GM18508 (cell line): ENCODE measurements at regions not wholly inside any gene's neighbourhood (a gene's known extent, or its start where the extent isn't known, plus 50 kb on each side); places are given as distances from the start of the nearest gene placed in this dataset.
A peak's percentile ranks its signal among the peaks of the same experiment; 100 is the strongest.

Experiments used
- ATAC-seq: cut with Tn5 transposase; IDR thresholded peaks from one replicate; pipeline ENCODE4 v1.9.1; 2021; ENCODE audit warnings: moderate number of reproducible peaks; ENCODE audit not compliant: insufficient read depth, unreplicated experiment

- ATAC-seq = no peak
Measured at GRCh38 chr4:140251571-140251970, 97.6 kb upstream of the MAML3 start.

GRCh38 chr4:140250989-140251552 is 97.1 kb upstream of the MAML3 start:
- no peak for ATAC-seq

- ATAC-seq = no peak
Measured at GRCh38 chr4:140249351-140249750, 95.4 kb upstream of the MAML3 start.

- no peak for ATAC-seq
Measured at GRCh38 chr4:140247237-140247636, 93.3 kb upstream of the MAML3 start.

GRCh38 chr4:140246216-140246615 is 92.2 kb upstream of the MAML3 start:
- no peak for ATAC-seq

GRCh38 chr4:140244328-140244727 is 90.3 kb upstream of the MAML3 start:
- no peak for ATAC-seq

- ATAC-seq = peak; percentile 49
Measured at GRCh38 chr4:140243278-140243753, 89.3 kb upstream of the MAML3 start.

- peak; percentile 38 for ATAC-seq
Measured at GRCh38 chr4:140242357-140243277, 88.6 kb upstream of the MAML3 start.

GRCh38 chr4:140240237-140240636 is 86.3 kb upstream of the MAML3 start:
- ATAC-seq = no peak

GRCh38 chr4:140239311-140239710 is 85.3 kb upstream of the MAML3 start:
- no peak for ATAC-seq

- no peak for ATAC-seq
Measured at GRCh38 chr4:140238351-140239056, 84.5 kb upstream of the MAML3 start.

- no peak for ATAC-seq
Measured at GRCh38 chr4:140237616-140238350, 83.8 kb upstream of the MAML3 start.

- no peak for ATAC-seq
Measured at GRCh38 chr4:140236654-140237169, 82.7 kb upstream of the MAML3 start.

GRCh38 chr4:140234697-140235060 is 80.7 kb upstream of the MAML3 start:
- ATAC-seq = no peak

GRCh38 chr4:140233791-140234696 is 80.1 kb upstream of the MAML3 start:
- no peak for ATAC-seq

- ATAC-seq = no peak
Measured at GRCh38 chr4:140229881-140230280, 75.9 kb upstream of the MAML3 start.

GRCh38 chr4:140227286-140227685 is 73.3 kb upstream of the MAML3 start:
- no peak for ATAC-seq

GRCh38 chr4:140223056-140223810 is 69.2 kb upstream of the MAML3 start:
- no peak for ATAC-seq

- no peak for ATAC-seq
Measured at GRCh38 chr4:140222171-140222570, 68.2 kb upstream of the MAML3 start.
